ENCODE measurements at regions not wholly inside any gene's neighbourhood (a gene's known extent, or its start where the extent isn't known, plus 50 kb on each side); places are given as distances from the start of the nearest gene placed in this dataset.

DNA sequence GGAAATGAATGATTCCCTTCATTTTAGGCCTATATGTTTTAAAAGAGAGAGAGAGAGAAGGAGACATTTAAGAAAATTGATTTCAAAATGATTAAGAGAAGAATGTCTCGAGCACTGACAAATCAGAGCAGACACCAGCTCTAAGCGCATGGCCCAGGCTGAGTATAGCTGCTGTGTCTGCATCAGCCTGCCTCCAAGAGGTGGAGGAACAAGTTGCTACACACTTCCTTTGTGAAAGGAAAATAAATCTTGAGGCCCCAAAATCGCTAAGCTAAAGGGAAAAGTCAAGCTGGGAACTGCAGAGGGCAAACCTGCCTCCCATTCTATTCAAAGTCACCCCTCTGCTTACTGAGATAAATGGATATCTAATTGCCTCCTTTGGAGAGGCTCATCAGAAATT lies 728.7 kb upstream of the TMEM132C start:
- DNase-seq: no peak

DNA sequence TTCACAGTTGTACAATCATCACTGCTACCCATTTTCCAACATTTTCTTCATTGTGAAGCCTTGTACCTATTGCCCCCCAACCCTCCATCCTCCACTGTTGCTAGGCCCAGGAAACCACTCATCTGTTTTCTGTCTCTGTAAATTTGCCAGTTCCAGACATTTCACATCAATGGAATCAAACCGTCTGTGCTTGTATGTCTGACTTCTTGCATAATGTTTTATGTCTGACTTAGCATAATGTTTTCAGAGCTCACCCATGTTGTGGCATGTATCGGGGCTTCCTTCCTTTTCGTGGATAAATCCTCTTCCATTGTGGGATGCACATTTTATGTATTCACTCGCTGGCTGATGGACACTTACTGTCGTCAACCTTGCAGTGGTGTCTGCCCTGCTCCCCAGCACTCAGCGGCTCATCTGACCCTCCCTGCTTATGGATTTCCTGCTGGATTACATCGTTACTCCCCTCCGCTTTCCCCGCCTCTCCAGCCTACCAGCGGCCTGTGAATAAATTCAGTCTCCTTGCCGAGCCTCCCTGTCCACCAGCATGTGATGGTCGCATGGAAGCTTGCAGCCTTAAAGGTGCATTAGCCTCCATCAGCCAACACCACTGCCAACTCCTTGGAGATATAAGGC lies 727.6 kb upstream of the TMEM132C start:
- DNase-seq: no peak

DNA sequence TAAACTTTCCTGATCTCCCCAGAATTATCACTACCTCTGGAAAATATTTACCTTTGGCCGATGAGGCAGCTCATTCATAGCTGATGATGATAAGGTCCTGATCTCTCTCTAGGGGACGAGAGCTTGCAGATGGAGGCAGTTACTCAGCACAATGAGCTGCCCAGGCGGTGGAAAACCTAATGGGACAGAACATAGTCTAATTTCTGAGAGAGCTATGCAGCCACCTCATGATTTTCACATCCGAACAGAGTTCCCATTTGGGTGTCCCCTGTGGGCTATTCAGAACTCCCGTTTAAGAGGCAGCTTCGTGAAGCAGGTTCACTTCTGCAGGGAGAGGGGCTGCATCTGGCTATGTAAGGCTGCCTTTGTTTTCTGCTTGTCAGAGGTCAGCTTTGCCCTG lies 724.6 kb upstream of the TMEM132C start:
- DNase-seq: no peak

DNA sequence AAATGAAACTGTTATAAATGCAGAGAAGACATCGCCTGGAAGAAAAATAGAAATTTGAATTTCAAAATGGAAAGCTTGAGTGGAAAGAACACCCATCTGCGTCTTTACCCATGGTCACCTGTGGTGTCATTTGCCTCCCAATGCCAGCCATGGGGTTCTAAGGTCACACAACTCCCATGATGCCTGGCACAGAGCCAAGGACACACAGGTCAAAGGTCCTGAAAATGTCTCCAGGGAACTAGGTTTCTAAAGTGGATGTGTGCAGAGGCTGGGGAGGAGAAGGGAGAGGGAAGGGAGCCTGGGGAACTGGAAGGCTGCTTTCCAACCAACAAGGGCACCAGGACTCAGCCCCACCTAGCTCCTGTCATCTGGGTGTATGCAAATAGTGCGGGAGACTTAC lies 724.0 kb upstream of the TMEM132C start:
- no peak for DNase-seq

DNA sequence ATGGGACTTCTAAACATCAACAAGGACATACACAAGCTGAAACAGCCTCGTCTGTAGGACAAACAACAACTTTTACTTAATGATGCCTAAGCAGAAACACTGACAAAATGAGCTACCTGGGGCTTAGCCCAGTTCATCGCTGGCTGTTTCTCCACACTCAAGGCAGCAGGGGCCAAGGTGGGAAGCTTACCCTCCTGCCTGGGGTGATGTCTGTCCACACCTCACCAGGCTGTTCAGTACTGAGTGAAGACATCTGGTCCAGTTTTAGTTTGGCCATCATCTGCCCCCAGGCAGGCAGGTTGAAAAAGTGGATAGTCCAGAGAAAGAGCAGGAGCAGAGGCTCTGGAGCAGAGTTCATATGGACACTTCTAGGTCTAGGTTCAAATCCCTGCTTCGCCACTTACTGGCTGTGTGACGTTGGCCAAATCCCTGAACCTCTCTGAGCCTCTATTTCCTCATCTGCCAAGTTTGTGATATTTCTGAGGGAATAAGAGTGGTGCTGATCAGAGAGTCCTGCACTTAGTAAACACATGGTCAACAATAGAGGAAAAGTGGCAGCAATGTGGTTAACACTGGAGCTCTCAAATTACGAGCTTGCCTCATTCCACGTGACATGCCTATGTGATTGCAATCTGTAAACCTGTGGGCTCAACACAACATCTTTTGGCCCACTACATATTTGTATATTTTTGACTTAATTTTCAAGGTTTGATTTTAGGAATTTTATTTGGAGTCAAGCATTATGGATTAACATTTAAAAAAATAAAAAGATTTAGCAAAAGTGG lies 720.1 kb upstream of the TMEM132C start:
- peak; percentile 26 for DNase-seq

DNA sequence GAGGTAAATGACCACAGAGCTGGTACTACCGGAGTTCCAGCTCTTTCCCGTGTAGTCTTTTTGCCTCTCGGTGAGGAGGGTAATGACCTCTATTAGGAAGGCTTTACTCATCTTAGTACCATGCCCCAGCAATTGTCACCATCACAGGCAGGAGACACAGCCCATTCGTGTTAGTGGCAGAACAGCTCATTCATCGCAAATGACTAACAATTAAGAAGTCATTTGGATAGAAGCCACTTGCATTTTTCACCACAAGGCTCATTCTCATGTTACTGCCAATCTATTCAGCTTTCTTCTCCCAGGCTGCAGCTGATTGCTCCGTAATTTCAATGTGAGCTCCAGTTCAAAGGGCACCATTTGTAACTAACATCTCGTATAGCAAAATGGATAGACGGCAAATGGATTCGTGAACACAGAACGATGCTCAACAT lies 718.8 kb upstream of the TMEM132C start:
- peak; percentile 63 for DNase-seq

DNA sequence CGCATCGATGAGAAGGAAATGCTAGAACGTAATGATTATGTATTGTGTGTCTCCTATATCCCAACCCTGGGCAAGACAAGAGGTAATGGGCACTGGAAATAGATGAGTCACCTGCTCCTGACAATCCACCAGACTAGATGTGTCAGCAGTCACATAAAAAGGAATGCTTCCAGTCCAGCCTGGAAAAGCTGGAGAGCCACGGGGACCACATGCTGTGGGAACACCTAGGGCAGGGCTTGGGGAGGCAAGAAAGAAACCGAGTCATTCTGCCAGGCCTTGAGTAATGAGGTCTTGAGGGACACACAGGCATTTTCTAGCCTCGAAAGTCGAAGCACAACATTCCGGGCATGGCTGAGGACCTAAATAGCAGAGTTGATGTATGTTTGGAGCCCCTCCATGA lies 716.7 kb upstream of the TMEM132C start:
- DNase-seq: no peak

DNA sequence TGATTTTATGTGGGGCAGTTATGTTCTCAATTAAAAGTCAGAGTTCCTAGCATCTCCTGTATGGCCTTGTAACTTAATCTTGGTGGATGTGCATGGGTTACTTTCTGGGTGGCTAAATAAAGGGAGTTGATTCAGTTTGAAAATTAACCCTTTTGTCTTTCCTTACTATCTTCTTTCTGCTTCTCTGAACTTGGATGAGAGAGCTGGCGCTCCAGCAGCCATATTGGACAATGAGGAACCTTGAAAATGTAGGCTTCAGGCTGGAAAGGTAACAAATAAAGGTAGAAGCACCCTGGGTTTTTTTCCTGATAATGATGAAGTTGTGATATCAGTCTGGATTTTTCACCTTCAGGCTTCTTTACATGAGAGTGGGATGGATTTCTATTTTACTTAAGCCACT lies 714.1 kb upstream of the TMEM132C start:
- no peak for DNase-seq

DNA sequence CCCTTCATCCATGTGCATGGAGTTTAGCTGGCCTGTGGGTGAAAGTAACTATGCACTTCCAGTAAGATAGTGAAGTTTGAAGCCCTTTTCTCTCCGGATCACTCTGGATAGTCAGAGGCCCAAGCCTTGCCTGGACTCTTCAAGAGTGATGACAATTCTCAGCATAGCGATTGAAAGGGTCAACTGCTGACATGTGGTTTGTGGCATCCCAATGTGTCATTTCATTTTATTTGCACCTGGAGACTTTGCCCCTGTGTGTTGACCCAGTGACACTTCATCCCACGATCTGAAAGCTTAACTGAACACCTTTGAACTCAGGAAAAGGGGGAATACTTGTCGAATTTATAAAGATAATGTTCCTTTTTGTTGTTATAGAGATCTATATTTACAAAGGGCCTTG lies 711.9 kb upstream of the TMEM132C start:
- no peak for DNase-seq

DNA sequence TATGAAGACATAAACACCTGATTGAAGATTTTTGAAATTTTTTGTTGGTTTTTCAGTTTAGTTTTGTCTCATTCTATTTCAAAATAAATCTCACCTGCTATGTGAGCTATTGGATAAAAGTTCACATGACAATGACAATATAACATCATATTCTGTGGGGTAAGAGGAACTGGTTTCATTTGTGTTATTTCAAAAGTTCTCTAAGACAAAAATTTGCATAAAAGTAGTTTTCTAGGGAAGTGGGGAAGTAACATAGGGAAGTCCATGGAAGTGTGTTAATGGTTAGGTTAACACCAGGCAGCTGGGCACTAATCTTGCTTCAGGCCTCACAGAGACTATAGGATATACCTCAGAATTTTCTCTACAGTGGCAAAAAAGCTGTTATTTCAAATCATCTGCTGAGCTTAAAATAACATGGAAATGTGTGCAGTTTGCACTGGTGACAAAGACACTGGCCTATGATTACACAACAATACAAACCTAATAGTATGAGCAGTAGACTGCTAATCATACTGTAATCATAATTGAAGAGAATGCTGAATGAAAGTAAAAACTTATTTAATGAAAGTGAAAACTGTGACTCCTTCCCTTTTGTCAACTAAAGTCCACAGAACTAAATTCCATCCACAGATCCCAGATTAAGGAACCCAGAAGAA lies 710.6 kb upstream of the TMEM132C start:
- DNase-seq: no peak

DNA sequence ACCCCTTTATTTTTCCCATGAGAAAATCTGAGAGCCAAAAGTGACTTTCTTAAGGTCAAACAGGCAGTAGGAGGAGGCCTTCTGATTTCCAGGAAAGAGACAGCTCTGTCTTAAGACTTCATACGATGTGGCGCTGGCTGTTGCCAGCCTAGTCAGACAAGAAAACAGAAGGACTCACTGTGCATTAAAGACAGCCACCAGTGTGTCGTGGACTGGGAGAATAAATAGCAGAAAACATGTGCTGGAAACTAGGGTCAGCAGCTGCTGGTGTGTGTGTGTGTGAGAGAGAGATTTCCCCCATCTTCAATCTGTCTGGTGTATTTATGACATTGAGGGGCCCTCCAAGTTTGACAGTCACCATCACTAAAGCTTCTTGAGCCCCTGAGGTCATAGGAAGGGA lies 708.6 kb upstream of the TMEM132C start:
- DNase-seq: no peak

DNA sequence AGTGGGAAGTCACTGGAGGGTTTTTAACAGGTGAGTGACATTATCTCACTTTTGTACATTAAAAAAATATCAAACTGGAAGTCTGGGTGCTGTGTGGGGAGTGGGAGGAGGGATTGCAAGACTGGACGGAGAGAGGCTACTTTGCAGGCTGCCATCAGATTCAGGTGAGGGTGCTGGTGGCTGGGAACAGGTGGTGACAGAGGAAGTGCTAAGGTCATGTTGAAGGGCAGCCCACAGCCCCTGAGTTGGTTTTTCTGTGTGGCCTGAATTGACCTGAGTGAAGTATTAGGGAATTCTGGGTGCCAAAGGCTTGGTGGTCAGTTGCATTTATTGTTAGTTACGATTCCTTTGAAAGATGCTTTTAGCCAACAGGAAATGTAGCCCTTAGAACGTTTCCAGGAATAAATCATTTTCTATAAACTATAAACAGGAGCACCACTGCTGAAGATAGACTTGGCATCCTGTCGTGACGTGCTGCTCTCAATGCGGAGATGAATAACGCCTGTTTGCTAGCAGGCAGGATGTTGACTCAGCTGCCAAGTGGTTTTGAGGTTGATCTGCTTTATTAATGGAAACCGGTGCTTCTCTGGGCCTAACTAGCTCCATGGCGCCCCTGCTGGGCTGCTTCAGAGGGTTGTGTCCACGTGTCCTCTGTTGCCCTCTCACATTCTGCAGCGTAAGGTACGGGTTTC lies 707.5 kb upstream of the TMEM132C start:
- peak; percentile 94 for DNase-seq

DNA sequence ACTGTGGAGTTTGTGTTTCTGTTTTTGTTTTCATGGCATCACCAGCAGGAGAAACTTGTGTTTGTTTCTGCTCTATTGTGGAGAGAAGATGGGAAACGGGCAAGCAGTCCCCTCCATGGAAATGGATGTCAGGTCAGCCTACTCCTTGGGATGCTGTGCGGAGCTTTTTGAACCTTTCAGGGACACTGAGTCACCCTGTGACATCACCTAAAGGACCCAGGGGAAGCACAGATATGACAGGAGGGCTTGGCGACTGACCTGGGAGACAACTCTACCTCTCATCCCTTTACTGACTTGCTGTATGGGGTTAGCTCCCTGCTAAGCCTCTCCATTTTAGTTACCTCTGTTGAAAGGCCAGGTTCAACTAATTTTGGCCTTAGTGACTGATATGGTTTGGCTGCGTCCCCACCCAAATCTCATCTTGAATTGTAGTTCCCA lies 706.9 kb upstream of the TMEM132C start:
- no peak for DNase-seq

DNA sequence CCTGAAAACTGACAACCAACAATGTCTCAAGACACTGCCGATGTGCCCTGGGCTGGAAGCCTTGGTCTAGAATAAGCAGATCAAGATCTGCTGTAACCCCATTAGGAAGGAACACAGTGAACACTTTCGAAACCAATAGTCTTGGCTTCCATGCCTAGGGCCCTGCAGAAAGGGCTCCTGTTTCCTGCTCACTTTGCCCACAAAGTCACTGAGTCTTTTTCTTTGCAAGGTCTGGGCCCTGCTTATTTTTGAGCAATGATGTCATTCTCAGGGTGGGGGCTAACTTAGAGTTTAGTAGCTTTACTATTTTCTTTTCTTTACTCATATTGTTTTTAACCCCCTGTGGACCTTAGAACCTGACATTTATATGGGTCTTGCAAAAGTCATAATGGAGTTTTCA lies 704.2 kb upstream of the TMEM132C start:
- no peak for DNase-seq

DNA sequence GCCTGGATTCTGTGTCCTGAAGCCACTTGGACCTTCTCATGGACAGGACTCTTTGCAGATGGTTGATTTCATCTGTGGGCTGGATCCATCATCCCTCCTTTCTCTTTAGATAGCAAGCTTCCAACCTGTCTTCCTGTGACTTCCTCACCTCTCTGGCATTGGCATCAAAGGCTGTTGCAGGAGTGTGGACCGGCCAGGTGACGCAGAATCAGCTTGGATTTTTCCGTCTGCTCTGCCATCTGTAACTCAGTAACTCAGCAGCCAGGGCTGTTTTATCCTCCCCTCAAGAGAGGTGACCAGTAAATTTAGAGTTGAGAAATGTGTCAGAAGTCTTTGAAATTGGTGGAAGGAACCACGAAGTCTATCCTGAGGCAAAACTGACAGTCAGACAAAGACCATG lies 701.7 kb upstream of the TMEM132C start:
- DNase-seq: no peak

DNA sequence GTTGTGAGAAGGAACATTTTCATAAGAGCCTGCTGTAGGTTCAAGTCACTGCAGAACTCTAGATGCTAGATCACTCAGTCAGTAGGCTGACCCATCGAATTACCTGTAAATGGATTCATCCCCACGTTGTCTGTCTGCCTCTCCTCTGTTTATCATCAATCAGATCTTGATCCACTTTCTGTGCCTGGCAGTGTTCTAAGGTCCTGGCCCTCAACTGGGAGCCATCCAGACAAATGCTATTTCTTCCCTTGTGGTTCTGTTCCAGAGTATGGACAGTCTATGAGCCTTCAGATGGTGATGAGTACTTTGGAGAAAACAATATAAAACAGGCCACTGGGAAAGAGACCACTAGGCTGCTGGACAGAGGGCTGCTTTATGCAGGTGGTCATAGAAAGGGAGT lies 699.4 kb upstream of the TMEM132C start:
- no peak for DNase-seq

DNA sequence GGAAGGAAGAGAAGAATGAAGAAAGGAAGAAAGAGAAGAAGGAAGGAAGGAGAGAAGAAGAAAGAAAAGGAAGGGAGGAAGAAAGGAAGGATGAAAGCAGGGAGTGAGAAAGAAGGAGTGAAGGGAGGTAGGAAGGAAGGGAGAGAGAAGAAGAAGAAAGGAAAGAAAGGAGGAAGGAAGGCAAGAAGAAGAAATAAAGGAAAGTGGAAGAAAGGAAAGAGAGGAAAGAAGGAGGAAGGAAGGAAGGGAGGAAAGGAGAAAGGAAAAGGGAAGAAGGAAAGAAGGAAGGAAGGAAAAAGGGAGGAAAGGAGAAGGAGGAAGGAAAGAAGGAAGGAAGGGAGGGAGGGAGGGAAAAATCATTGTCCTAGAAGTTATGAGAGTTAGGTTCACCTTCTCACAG lies 696.6 kb upstream of the TMEM132C start:
- DNase-seq: no peak

DNA sequence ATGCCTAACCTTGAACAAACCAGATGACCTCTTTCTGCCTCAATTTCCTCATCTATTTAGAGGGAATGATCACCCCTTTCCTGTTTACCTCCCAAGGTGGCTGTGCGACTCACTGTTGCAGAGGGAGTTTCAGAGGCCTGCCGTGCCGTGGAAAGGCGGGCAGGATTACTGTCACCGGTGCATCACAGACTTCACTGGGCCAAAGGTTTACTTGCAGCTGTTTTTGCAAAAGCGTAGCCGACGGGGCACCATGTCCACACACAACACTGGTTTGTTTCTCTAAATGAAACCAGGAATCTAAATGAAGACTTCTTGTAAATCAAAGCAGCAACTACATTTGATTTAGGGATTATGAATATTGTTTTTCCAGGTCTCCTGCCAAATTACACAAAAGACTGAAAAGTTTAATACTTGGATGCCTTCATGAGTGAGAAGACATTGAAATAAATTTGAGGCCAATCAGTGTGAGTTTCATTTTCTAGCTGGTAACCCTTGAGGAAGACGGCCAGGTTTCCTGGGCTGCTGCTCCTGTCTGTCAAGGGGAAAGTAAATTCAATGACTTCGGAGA lies 696.1 kb upstream of the TMEM132C start:
- no peak for DNase-seq

DNA sequence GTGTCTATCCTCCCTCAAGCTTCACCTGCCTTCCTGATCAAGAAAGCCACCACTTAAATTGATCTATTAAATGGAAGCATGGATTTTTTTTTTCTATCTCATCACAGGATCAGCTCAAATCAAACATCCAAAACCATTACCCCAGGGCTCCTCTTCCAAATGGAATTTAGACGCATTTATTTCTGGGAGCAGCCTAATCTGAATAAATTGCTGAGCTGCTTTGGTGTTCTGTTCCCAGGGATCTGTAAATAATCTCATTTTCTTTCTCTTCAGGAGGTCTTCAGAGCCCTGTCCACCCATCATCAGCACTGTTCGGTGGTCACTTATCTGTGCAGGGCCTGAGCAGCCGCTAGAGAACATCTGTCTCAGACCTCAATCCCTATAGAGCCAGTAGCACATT lies 695.4 kb upstream of the TMEM132C start:
- DNase-seq: no peak

DNA sequence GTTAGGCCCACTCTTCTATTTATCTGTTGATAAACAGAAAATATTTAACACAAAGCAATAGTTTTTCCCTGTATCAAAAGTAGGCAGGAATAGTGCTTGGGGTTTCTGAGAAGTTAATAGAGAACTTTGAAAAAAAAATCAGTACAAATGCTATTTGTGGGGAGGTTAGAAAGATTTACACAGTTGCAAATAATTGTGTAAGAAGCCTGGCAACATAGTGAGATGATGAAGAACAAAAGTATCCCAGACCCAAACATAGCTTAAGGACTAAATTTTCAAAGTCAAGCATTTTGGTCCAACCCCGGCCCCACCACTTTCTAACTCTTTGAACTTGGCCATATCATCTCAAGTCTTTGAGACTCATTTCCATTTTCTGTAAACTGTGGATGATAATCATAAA lies 687.5 kb upstream of the TMEM132C start:
- DNase-seq: no peak

DNA sequence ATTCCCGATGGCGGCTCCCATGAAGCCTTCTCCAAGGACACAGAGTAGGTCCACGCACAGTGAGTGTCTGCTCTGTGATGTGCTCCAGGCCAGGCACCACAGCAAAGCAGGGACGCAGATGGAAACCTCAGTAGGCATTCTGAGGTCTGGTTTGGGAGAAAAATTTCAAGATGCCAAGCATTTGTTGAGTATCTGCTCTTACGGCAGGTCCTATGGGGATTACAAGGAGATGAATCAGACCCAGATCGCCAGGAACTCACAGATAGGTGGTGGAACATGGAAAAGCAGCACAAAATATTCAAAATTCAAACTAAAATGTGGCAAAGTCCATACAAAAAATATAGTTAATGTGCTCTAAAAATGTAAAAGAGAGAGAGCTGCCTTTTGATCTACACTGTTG lies 684.9 kb upstream of the TMEM132C start:
- DNase-seq: no peak

DNA sequence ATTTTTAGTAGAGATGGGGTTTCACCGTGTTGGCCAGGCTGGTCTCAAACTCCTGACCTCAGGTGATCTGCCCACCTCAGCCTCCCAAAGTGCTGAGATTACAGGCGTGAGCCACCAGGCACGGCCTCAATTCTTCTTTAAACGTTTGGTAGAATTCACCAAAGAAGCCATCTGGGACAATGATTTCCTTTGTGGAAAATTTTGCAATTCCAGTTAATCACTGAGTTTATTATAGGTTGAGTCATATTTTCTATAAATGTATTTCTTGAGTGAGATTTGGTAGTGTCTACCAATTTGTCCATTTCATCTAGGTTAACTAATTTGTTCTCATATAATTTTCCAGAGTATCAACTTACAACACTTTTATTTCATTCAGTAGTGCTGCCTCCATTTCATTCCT lies 683.9 kb upstream of the TMEM132C start:
- DNase-seq: no peak

DNA sequence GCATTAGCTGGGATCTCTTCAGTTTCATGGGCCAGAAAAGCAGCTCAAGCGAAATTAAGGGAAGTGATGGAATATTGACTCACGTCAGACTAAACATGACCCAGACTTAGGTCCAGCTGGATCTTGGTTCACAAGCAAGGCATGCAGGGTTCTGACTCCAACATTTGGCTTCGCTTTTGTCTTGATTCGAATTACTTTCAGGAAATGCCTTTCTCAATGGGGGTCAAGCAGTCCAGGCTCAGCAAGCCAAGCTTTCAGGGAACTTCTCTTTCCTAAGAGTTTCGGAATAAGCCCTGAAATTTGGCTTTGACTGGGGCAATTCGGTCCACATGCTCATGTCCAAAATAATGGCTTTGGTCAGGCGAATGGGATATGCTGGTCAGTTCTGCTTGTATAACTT lies 678.7 kb upstream of the TMEM132C start:
- no peak for DNase-seq

Measured in NCI-H2107 (cell line).